LNCaP clone FGC (cell line): ENCODE measurements at regions not wholly inside any gene's neighbourhood (a gene's known extent, or its start where the extent isn't known, plus 50 kb on each side); places are given as distances from the start of the nearest gene placed in this dataset.
A peak's percentile ranks its signal among the peaks of the same experiment; 100 is the strongest.

Experiments
- DNase-seq: peaks from one replicate; pipeline ENCODE4 v3.0.0-alpha.2; 2011; ENCODE audit warnings: low read depth
- H3K4me3 ChIP-seq: 2 replicates; pipeline ENCODE4 v1.5.1; 2011; ENCODE audit warnings: mild to moderate bottlenecking, low read depth, low read length, control low read depth
- TF ChIP-seq, protein P1 (sequence below): IDR thresholded peaks from 2 replicates; pipeline ENCODE4 v1.5.1; 2012; ENCODE audit warnings: mild to moderate bottlenecking; ENCODE audit not compliant: control insufficient read depth, insufficient read depth; ENCODE audit errors: extremely low read depth

GRCh38 chr4:167290678-167291077 is 56.4 kb upstream of the SPOCK3 start:
- TF ChIP-seq, protein P1, sequence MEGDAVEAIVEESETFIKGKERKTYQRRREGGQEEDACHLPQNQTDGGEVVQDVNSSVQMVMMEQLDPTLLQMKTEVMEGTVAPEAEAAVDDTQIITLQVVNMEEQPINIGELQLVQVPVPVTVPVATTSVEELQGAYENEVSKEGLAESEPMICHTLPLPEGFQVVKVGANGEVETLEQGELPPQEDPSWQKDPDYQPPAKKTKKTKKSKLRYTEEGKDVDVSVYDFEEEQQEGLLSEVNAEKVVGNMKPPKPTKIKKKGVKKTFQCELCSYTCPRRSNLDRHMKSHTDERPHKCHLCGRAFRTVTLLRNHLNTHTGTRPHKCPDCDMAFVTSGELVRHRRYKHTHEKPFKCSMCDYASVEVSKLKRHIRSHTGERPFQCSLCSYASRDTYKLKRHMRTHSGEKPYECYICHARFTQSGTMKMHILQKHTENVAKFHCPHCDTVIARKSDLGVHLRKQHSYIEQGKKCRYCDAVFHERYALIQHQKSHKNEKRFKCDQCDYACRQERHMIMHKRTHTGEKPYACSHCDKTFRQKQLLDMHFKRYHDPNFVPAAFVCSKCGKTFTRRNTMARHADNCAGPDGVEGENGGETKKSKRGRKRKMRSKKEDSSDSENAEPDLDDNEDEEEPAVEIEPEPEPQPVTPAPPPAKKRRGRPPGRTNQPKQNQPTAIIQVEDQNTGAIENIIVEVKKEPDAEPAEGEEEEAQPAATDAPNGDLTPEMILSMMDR, result peak; percentile 34
- DNase-seq, result no peak
- H3K4me3 ChIP-seq, result no peak overlapping the region

DNA sequence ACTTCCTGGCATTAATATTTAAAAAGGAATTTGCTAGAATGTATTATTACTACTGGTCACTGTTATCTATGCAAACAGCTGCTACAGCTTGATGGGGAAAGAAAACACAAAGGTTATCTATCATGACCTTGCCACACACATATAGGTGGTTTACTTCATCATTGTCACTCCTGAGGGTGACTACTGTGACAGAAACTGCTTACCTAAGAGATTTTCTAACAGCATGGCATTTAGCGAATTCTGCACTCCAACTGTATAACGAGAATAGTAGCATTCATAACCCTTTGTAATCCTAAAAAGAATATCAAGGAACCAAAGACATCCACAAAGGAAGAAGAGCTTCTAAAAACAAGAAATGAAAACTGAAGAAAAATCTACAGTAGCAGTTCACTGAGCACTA is 74.6 kb upstream of the SPOCK3 start:
- H3K4me3 ChIP-seq, result no peak overlapping the region
- TF ChIP-seq, protein P1, result no peak
- DNase-seq, result no peak

GRCh38 chr4:167321299-167321698 is 87.0 kb upstream of the SPOCK3 start:
- TF ChIP-seq, protein P1, result no peak
- no peak for DNase-seq
- H3K4me3 ChIP-seq, result no peak overlapping the region

DNA sequence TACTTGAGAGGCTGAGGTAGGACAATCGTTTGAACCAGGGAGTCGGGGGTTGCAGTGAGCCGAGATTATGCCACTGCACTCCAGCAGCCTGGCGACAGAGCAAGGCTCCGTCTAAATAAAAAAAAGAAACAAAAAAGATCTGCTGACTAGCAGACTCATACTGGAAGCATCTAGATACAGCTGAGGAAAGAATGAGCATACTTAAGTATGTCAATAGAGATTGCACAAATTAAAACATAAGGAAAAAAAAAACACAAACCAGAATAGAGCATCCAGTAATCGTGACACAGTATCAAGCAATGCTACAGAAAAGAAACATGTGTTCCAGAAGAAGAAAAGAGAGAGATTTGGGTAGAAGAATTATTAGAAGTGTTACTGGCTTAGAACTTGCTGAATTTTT is 105.5 kb upstream of the SPOCK3 start:
- DNase-seq, result no peak
- H3K4me3 ChIP-seq, result no peak overlapping the region
- TF ChIP-seq, protein P1, result no peak

- H3K4me3 ChIP-seq, result no peak overlapping the region
- DNase-seq, result no peak
- TF ChIP-seq, protein P1, result no peak
Observed at GRCh38 chr4:167359711-167360110, 125.4 kb upstream of the SPOCK3 start.

- no peak overlapping the region for H3K4me3 ChIP-seq
- TF ChIP-seq, protein P1, result no peak
- DNase-seq, result peak; percentile 76
Observed at GRCh38 chr4:167379076-167379835, 145.0 kb upstream of the SPOCK3 start.

DNA sequence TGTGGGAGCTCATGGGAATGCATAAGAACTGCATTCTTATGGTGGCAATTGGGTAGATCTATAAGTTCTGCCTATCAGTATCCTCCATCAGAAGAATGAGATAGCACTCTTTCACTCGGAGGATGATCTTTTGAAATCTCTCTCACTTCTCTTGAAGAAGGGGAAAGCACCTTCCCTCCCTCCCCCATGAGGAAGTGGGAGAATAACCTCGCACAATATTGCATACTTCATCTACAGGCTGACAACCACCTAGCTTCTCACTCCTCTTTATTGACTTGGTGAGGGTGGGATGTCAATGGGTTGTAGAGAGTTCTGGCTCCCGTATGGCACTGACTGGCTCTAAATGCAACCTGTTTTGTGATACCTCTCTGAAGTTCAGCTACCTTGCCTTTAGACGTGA is 146.7 kb upstream of the SPOCK3 start:
- TF ChIP-seq, protein P1, result no peak
- DNase-seq, result no peak
- no peak overlapping the region for H3K4me3 ChIP-seq
